NCI-H2107 treated with DMSO at 0.1 percent for 48 hours (cell line): ENCODE measurements at regions not wholly inside any gene's neighbourhood (a gene's known extent, or its start where the extent isn't known, plus 50 kb on each side); places are given as distances from the start of the nearest gene placed in this dataset.
"Not testable (repeated sequence)": the region's sequence is repeated elsewhere in the genome, so short reads cannot be mapped to it uniquely, and the experiment has no call there.

Experiments used
- DNase-seq: peaks from one replicate; lab custom pipeline; 2025; ENCODE audit not compliant: unreplicated experiment; lab: John Stamatoyannopoulos, UW

DNA sequence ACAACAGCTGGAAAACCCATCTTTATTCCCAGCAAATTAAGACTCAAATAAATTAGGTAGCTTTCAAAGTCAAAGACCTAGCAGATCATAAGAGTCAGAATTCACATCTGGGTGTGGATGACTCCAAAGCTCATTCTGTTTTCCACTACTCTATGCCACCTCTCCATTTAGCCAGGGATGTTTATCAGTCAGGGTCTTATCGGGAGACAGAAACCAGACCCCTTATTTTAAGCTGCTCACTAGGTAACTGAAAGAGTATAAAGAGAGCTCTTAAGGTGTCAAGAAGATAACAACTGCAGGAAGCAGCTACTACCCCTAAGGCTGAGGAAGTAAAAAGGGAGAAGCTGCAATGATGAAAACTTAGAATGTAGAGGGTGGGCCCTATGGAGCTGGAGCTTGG is 333.7 kb upstream of the KLF3 start:
- DNase-seq: no peak

- no peak for DNase-seq
Measured at GRCh38 chr4:38330936-38331335, 333.1 kb upstream of the KLF3 start.

- DNase-seq: no peak
Measured at GRCh38 chr4:38332699-38333098, 331.3 kb upstream of the KLF3 start.

GRCh38 chr4:38333219-38333618 is 330.8 kb upstream of the KLF3 start:
- DNase-seq: no peak

- DNase-seq: no peak
Measured at GRCh38 chr4:38334791-38335190, 329.2 kb upstream of the KLF3 start.

GRCh38 chr4:38338939-38339338 is 325.1 kb upstream of the KLF3 start:
- DNase-seq: not testable (repeated sequence)

DNA sequence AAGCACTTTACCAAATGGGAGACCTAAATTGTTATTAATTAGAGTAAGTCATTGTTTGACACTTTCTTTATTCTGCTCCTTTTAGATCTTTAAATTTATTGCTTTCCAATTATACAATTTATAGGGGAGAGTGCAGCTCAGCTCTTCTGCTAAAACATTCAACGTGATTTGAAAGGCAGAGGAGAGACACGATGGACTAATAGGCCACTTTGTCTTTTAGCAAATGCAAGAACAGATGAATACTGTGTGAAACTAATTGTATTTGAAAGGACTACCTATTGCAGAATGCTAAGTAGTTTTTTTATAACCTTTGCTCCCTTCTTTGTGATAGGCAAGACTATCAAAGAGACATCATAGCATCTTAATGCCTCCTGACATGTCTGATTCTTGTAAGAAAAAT is 320.4 kb upstream of the KLF3 start:
- DNase-seq: no peak

- no peak for DNase-seq
Measured at GRCh38 chr4:38344929-38345328, 319.1 kb upstream of the KLF3 start.

DNA sequence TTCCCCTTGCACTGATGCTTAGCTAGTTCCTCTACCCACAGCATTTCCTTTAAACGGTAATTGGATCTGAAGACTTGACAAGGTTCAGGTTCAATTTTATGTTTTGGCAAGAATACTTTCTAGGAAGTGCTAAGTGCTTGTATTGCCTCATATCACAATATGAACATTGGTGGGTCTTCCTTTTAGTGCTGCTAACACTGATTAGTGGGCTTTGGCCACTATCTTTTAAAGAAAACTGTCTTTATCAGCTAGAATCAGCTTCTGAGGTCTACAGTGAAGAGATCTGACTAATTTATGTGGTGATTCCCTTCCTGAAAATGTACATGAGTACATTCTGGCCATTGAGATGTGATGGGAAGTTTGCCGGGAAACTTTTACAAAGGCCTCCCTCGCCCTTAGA is 316.7 kb upstream of the KLF3 start:
- no peak for DNase-seq

DNA sequence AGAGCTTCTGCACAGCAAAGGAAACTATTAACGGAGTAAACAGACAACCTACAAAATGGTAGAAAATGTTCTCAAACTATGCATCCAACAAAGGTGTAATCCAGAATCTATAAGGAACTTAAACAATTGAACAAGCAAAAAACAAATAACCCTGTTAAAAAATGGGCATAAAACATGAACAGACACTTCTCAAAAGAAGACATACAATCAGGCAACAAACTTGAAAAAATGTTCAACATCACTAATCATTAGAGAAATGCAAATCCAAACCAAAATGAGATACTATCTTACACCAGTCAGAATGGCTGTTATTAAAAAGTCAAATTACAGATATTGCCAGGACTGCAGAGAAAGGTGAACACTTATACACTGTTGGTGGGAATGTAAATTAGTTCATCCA is 309.6 kb upstream of the KLF3 start:
- no peak for DNase-seq

DNA sequence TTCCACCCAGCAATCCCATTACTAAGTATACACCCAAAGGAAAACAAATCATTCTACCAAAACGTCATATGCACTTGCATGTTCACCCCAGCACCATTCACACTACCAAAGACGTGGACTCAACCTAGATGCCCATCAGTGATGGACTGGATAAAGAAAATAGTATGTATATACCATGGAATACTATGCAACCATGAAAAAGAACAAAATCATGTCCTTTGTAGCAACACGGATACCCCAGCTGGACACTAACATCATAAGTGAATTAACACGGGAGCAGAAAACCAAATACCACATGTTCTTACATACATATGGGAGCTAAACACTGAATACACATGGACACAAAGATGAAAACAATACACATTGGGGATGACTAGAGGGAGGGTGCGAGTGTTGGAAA is 309.1 kb upstream of the KLF3 start:
- no peak for DNase-seq

GRCh38 chr4:38356686-38357085 is 307.3 kb upstream of the KLF3 start:
- DNase-seq: no peak

DNA sequence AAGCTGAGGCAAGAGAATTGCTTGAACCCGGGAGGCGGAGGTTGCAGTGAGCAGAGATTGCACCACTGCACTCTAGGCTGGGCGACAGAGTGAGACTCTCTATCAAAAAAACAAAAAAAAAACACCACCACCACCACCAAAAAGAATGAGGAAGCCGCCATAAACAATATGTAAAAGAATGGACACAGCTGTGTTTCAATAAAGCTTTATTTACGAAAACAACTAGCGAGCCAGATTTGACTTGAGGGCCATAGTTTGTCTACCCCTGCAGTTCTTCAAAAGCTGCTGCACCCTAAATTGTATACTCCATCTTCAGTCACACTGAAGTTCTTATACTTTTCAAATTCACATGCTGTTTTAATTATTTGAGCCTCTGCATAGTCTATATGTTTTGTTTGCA is 306.5 kb upstream of the KLF3 start:
- no peak for DNase-seq

DNA sequence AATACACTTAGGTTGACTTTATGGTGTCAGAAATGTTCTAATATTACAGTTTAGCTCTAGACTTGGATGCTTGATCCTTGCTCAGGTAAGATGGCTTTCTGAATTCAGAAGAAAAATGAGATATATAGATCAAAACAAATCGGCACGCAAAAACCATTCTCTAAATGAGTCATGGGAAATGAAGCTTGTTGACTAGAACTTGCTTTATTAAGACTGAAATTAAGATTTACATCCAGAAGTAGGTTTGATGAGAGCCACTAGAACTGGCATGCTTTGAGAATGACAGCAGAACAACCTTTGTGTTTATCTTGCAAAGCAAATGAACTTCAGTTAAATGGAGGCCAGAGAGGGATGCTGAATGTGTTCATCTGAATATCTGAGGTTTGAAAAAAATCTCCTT is 304.9 kb upstream of the KLF3 start:
- no peak for DNase-seq

- DNase-seq: no peak
Measured at GRCh38 chr4:38360201-38360600, 303.8 kb upstream of the KLF3 start.

DNA sequence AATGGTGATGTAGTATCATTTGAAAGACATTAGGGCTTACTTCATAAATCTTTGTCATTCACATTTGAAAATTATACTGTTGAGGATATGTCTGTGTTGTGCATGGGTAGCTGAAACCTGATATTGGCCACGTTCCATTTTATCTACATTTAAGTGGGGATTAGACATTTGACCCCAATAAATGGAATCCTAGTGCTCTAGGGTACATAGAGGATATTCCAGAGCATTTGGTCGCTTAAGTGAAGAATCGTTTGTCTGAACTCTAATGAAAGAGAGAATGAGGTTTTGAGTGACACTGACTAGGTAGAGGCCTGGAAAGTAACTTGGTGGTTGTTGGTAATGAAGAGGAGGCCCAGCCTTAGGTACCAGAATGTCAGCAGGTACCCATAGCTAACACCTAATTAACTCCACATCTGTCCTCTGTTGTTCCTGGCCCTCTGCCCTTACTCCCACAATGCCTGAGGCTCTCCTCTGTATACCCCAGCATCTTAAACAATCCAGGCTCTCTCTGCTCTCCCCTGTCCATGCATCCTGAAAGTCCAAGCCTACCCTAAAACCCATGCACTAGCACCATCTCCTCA is 299.5 kb upstream of the KLF3 start:
- no peak for DNase-seq

GRCh38 chr4:38365261-38365660 is 298.7 kb upstream of the KLF3 start:
- no peak for DNase-seq

- no peak for DNase-seq
Measured at GRCh38 chr4:38365748-38366310, 298.2 kb upstream of the KLF3 start.

GRCh38 chr4:38366456-38366855 is 297.5 kb upstream of the KLF3 start:
- DNase-seq: no peak

DNA sequence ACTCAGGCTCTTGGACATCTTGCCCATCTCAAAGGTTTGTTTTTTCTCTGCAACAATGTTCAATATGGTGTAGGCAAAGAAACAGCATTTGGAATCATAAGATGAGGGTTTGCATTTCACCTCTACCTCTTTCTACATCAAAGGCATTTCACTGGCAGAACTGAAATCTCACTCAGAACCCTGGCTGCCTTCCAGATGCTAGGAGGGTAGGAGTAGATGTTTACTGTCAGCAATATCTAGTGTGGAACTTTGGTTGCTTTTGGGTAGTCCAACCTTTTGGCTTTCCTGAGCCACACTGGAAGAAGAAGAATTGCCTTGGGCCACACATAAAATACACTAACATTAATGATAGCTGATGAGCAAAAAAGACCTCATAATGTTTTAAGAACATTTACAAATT is 297.0 kb upstream of the KLF3 start:
- DNase-seq: no peak

- no peak for DNase-seq
Measured at GRCh38 chr4:38367642-38368174, 296.3 kb upstream of the KLF3 start.

- DNase-seq: no peak
Measured at GRCh38 chr4:38368613-38369012, 295.4 kb upstream of the KLF3 start.

DNA sequence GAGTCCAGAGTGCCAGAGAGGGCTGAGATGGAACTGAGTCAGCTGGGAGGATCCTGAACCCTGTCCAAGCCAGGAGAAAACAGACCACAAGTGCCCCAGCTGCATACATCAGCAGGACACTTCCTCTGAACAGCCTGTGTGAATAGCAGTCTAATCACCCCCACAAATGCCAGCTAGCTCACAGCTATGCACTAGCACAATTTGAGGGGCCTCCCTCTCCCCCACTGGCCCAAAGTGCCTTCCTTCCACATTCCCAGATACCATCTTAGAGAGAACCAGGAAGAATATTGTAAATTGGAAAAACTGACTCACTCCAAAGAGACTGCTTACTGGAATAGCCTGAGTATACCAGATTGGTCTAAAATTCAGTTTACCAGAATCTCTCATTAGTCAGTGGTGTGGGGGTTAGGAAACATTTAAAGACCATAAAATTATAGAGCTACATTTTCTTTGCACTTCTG is 292.6 kb upstream of the KLF3 start:
- DNase-seq: no peak
